PC-9 (cell line): ENCODE measurements at regions not wholly inside any gene's neighbourhood (a gene's known extent, or its start where the extent isn't known, plus 50 kb on each side); places are given as distances from the start of the nearest gene placed in this dataset.

Experiments
- BruUV-seq: library from RNA; stranded (reverse); fragments of 400-500 nt; replicated peaks from 2 replicates; lab custom pipeline; 2021; lab: Mats Ljungman, UMichigan
- CTCF ChIA-PET: fragments of 300-600 bp; sonication (Branson Sonifier 250); formaldehyde crosslinking; loops from one replicate; lab custom pipeline; 2022; ENCODE audit warnings: antibody characterized with exemption; lab: Charles Lee
- POLR2A ChIA-PET: fragments of 300-600 bp; sonication (Branson Sonifier 250); formaldehyde crosslinking; loops from one replicate; lab custom pipeline; 2022; ENCODE audit warnings: antibody characterized with exemption; ENCODE audit not compliant: unreplicated experiment; lab: Charles Lee
- DNase-seq, 2 experiments: peaks; one replicate each; pipeline versions ENCODE4 v3.0.0 to v3.0.0-alpha.2; 2015 to 2022; ENCODE audit warnings: mixed read lengths in 1 of 2
- H2AFZ ChIP-seq: fragments of 200-600 bp; sonication (generic); 2 replicates; pipeline ENCODE4 v1.8.1; 2017; ENCODE audit warnings: antibody characterized with exemption
- H3F3A ChIP-seq: fragments of 200-600 bp; sonication (generic); 2 replicates; pipeline ENCODE4 v1.8.1; 2017; ENCODE audit warnings: antibody characterized with exemption, mild to moderate bottlenecking, low read depth; ENCODE audit not compliant: insufficient read depth
- H3K27ac ChIP-seq: fragments of 200-600 bp; sonication (generic); 2 replicates; pipeline ENCODE4 v1.6.1; 2016; ENCODE audit warnings: mixed run types
- H3K27me3 ChIP-seq: fragments of 200-600 bp; sonication (generic); 2 replicates; pipeline ENCODE4 v1.6.1; 2016; ENCODE audit warnings: low read depth, mixed run types; ENCODE audit not compliant: insufficient read depth
- H3K36me3 ChIP-seq: fragments of 200-600 bp; sonication (generic); 2 replicates; pipeline ENCODE4 v1.6.1; 2016; ENCODE audit warnings: low read depth, mixed run types
- H3K4me1 ChIP-seq: fragments of 200-600 bp; sonication (generic); replicated peaks from 2 replicates; pipeline ENCODE4 v1.6.1; 2016; ENCODE audit warnings: mixed run types; ENCODE audit not compliant: insufficient read depth
- H3K4me2 ChIP-seq: fragments of 200-600 bp; sonication (generic); 2 replicates; pipeline ENCODE4 v1.6.1; 2017; ENCODE audit warnings: mixed run types
- H3K4me3 ChIP-seq: fragments of 200-600 bp; sonication (generic); 2 replicates; pipeline ENCODE4 v1.6.1; 2016; ENCODE audit warnings: mixed run types
- H3K79me2 ChIP-seq: fragments of 200-600 bp; sonication (generic); 2 replicates; pipeline ENCODE4 v1.6.1; 2017; ENCODE audit warnings: low read depth, mixed run types
- H3K9me2 ChIP-seq: fragments of 200-600 bp; sonication (generic); 2 replicates; pipeline ENCODE4 v1.8.1; 2017; ENCODE audit warnings: mild to moderate bottlenecking; ENCODE audit not compliant: insufficient read depth
- H3K9me3 ChIP-seq: fragments of 200-600 bp; sonication (generic); 2 replicates; pipeline ENCODE4 v1.8.1; 2016; ENCODE audit warnings: low read depth; ENCODE audit not compliant: insufficient read depth
- H4K20me1 ChIP-seq: fragments of 200-600 bp; sonication (generic); 2 replicates; pipeline ENCODE4 v1.8.1; 2017; ENCODE audit not compliant: insufficient read depth
- CTCF ChIP-seq: fragments of 200-600 bp; sonication (generic); conservative IDR thresholded peaks from 2 replicates; pipeline ENCODE4 v1.6.1; 2017; ENCODE audit warnings: mixed run types, antibody characterized with exemption, mild to moderate bottlenecking, moderate library complexity
- EZH2 ChIP-seq: fragments of 200-600 bp; sonication (generic); IDR thresholded peaks from 2 replicates; pipeline ENCODE4 v1.8.0; 2017; ENCODE audit warnings: antibody characterized with exemption, low read depth
- intact Hi-C: fragments of 100-400 bp; cut with micrococcal nuclease; formaldehyde crosslinking; loops from one replicate; pipeline ENCODE4 v1.10.0; 2022; ENCODE audit not compliant: unreplicated experiment

GRCh38 chr21:35637431-35637830, 422.9 kb downstream of the SETD4 start:
- Histone ChIP-seq H3K79me2 (no peaks in the 10 kb centered on the region), H2AFZ (no peak overlapping the region)

GRCh38 chr21:35635994-35636393, 424.3 kb downstream of the SETD4 start:
- H3F3A ChIP-seq: no peaks in the 10 kb centered on the region
- no peaks in the 10 kb centered on the region for H3K9me3 ChIP-seq
- H3K79me2 ChIP-seq: no peaks in the 10 kb centered on the region
- CTCF ChIA-PET: no interaction called here
- no peak overlapping the region for H3K4me3 ChIP-seq
- no peak overlapping the region for H3K27ac ChIP-seq
- H3K4me2 ChIP-seq: no peak overlapping the region
- no peak overlapping the region for H2AFZ ChIP-seq
- intact Hi-C loops: no loop called here
- DNase-seq: no peak
- BruUV-seq: no TSS peak
- H3K36me3 ChIP-seq: no peaks in the 10 kb centered on the region
- no peaks in the 10 kb centered on the region for H3K27me3 ChIP-seq
- H4K20me1 ChIP-seq: no peaks in the 10 kb centered on the region
- POLR2A ChIA-PET: no interaction called here
- TF ChIP-seq CTCF (no peak), EZH2 (no peak)
- no peaks in the 10 kb centered on the region for H3K4me1 ChIP-seq
- H3K9me2 ChIP-seq: no peaks in the 10 kb centered on the region

More at GRCh38 chr21:35637431-35637830, 422.9 kb downstream of the SETD4 start:
- Histone ChIP-seq H3K9me2 (no peaks in the 10 kb centered on the region), H3K4me3 (no peak overlapping the region), H3K4me2 (no peak overlapping the region), H3K27ac (no peak overlapping the region), H3F3A (no peaks in the 10 kb centered on the region), H3K4me1 (no peaks in the 10 kb centered on the region), H3K36me3 (no peaks in the 10 kb centered on the region), H3K9me3 (no peaks in the 10 kb centered on the region), H4K20me1 (no peaks in the 10 kb centered on the region), H3K27me3 (no peaks in the 10 kb centered on the region)
- ChIA-PET CTCF (no interaction called here), POLR2A (no interaction called here)
- intact Hi-C loops: no loop called here
- no TSS peak for BruUV-seq
- TF ChIP-seq CTCF (no peak), EZH2 (no peak)
- no peak for DNase-seq

GRCh38 chr21:35635261-35635660, 425.1 kb downstream of the SETD4 start:
- Histone ChIP-seq H4K20me1 (no peaks in the 10 kb centered on the region), H3K27me3 (no peaks in the 10 kb centered on the region), H3F3A (no peaks in the 10 kb centered on the region), H3K4me3 (no peak overlapping the region), H3K79me2 (no peaks in the 10 kb centered on the region), H3K9me2 (no peaks in the 10 kb centered on the region), H3K4me2 (no peak overlapping the region), H3K9me3 (no peaks in the 10 kb centered on the region), H3K4me1 (no peaks in the 10 kb centered on the region), H2AFZ (no peak overlapping the region), H3K36me3 (no peaks in the 10 kb centered on the region), H3K27ac (no peak overlapping the region)
- BruUV-seq: no TSS peak
- no peak for TF ChIP-seq EZH2
- no peak for TF ChIP-seq CTCF
- ChIA-PET CTCF (no interaction called here), POLR2A (interaction anchor here (0.6 kb wide), 1 partner anchor 570 kb away, joined by 3 read pairs; no protein-coding TSS in a partner anchor)
- DNase-seq: peak in 1 of 2 experiments; percentile 48
- intact Hi-C loops: no loop called here
